Anterior cingulate cortex (tissue), 58 donors: ENCODE measurements at regions not wholly inside any gene's neighbourhood (a gene's known extent, or its start where the extent isn't known, plus 50 kb on each side); places are given as distances from the start of the nearest gene placed in this dataset.
"Not testable (repeated sequence)": the region's sequence is repeated elsewhere in the genome, so short reads cannot be mapped to it uniquely, and the experiment has no call there.

Experiments used
- DNase-seq, 58 donors: peaks; one replicate each; lab custom pipeline; 2025; lab: John Stamatoyannopoulos, UW

- DNase-seq, result no peak
These were observed 114.6 kb upstream of the HS3ST2 start for GRCh38 chr16:22699356-22699755.

- DNase-seq, result peak in 16 of 58 donors; percentile 1 to 32 (median 17)
These were observed 108.2 kb upstream of the HS3ST2 start for GRCh38 chr16:22705799-22706198.

GRCh38 chr16:22710326-22710725, 103.6 kb upstream of the HS3ST2 start:
- no peak for DNase-seq

GRCh38 chr16:22711847-22712246, 102.1 kb upstream of the HS3ST2 start:
- no peak for DNase-seq

GRCh38 chr16:22712471-22712870, 101.5 kb upstream of the HS3ST2 start:
- no peak for DNase-seq

- not testable (repeated sequence) for DNase-seq
These were observed 95.4 kb upstream of the HS3ST2 start for GRCh38 chr16:22718598-22718997.

- DNase-seq, result no peak
These were observed 94.0 kb upstream of the HS3ST2 start for GRCh38 chr16:22719945-22720344.

- DNase-seq, result no peak
These were observed 92.4 kb upstream of the HS3ST2 start for GRCh38 chr16:22721511-22722100.

GRCh38 chr16:22722551-22723541, 91.1 kb upstream of the HS3ST2 start:
- DNase-seq, result not testable (repeated sequence)

GRCh38 chr16:22726868-22727267, 87.1 kb upstream of the HS3ST2 start:
- DNase-seq, result no peak

- DNase-seq, result no peak
These were observed 86.4 kb upstream of the HS3ST2 start for GRCh38 chr16:22727285-22728166.

GRCh38 chr16:22728167-22728836, 85.7 kb upstream of the HS3ST2 start:
- no peak for DNase-seq

- no peak for DNase-seq
These were observed 81.6 kb upstream of the HS3ST2 start for GRCh38 chr16:22732400-22732799.

- no peak for DNase-seq
These were observed 81.0 kb upstream of the HS3ST2 start for GRCh38 chr16:22732959-22733358.

GRCh38 chr16:22734368-22734767, 79.6 kb upstream of the HS3ST2 start:
- peak in 7 of 58 donors; percentile 1 to 20 (median 11) for DNase-seq

- no peak for DNase-seq
These were observed 77.2 kb upstream of the HS3ST2 start for GRCh38 chr16:22736791-22737190.

- DNase-seq, result peak in 19 of 58 donors; percentile 1 to 41 (median 8)
These were observed 74.9 kb upstream of the HS3ST2 start for GRCh38 chr16:22739077-22739476.

- DNase-seq, result no peak
These were observed 70.6 kb upstream of the HS3ST2 start for GRCh38 chr16:22743401-22743800.

- no peak for DNase-seq
These were observed 62.8 kb upstream of the HS3ST2 start for GRCh38 chr16:22751104-22751667.

- DNase-seq, result peak in 7 of 58 donors; percentile 5 to 39 (median 8)
These were observed 62.3 kb upstream of the HS3ST2 start for GRCh38 chr16:22751685-22752084.
